ENCODE measurements at regions not wholly inside any gene's neighbourhood (a gene's known extent, or its start where the extent isn't known, plus 50 kb on each side); places are given as distances from the start of the nearest gene placed in this dataset.
"Not testable (repeated sequence)": the region's sequence is repeated elsewhere in the genome, so short reads cannot be mapped to it uniquely, and the experiment has no call there.

DNA sequence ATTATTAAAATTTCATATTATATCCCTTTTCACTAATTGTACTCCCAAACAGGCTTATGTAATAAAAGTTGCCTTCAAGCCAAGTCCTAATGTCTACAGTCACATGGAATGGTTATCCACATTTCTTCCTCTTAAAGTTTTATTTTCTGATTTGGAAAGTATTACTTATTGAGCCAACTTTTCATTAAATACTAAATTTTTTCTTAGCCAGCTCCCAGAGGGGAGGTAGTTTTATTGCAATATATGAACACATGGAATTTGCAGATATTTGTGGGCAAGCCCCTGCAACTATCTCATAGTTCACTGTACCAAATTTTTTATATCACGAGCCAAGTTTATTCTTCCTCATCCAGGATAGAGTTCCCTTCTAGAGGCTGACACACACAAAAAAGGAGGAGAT, 332.8 kb upstream of the PTGER4 start:
- no peak for DNase-seq

DNA sequence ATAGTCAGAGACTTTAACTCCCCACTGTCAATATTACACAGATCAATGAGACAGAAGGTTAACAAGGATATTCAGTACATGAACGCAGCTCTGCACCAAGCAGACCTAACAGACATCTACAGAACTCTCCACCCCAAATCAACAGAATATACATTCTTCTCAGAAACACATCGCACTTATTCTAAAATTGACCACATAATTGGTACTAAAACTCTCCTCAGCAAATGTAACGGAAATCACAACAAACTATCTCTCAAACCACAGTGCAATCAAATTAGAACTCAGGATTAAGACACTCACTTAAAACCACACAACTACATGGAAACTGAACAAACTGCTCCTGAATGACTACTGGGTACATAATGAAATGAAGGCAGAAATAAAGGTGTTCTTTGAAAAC, 341.3 kb upstream of the PTGER4 start:
- DNase-seq = not testable (repeated sequence)

DNA sequence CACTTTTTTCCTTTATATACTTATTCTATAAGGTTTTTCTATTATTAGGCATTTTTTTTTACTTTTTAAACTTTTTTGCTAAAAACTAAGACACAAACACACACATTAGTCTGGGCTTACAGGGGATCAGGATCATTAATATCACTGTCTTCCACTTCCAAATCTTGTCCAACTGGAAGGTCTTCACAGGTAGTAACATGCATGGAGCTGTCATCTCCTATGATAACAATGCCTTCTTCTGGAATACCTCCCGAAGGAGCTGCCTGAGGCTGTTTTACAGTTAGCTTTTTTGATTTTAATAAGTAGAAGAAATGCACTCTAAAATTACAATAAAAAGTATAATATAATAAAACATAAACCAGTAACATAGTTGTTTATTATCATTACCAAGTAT, 345.5 kb upstream of the PTGER4 start:
- no peak for DNase-seq

GRCh38 chr5:40333459-40334241, 346.1 kb upstream of the PTGER4 start:
- no peak for DNase-seq

GRCh38 chr5:40332970-40333369, 346.7 kb upstream of the PTGER4 start:
- DNase-seq = no peak

- no peak for DNase-seq
These were observed 348.1 kb upstream of the PTGER4 start for GRCh38 chr5:40331616-40332015.

DNA sequence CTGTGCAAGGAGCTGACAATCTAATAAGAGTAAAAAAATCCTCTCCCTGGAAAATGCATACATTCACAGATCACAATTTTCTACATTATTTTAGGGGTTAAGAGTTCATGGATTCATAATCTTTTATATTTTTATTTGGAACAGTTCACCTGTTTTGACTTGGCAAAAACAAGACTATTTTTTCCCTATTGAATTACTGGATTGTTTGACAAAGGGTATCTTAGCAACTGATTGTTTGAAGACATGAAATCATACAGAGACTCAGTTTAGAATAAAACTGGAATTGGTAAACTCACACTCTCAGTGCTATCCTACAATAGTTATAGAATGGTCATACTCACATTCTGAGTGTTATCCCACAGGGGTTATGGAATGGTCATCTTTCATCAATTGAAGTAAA, 358.2 kb upstream of the PTGER4 start:
- DNase-seq = no peak

DNA sequence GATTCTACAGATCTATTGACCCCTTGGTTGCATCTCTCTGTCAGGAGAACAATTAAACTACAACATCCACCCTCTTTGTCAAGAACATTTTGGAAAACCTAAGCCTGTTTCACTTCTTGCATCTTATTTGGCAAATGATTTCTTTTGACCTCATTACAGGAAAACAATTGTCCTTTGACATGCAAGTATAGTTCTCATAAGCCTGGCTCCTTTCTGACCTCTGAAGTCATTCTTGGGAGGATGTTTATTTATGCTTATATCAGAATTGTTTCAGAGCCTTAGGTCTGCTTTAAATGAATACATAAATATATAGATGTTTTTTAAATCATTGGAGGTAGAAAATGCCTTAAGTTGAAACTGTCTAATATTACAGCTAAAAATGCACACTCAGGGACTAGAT, 361.3 kb upstream of the PTGER4 start:
- no peak for DNase-seq

DNA sequence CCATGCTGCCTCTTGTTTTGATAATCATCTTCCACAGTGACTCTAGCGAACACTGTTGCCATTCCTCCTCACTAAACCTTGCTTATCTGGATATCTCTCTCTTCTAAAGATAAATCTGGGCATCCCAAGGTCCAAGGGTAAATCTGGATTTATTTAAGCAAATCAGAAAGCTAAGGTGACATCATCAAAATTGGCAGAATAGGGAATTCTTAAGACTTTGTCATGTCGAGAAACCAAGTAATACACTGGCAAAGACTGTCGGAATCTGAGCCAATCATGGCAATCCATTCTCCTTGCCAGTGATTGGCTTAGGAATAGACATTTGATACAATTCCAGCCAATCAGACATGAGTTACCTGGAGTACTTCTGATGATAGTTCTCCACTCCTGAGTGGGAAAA, 362.7 kb upstream of the PTGER4 start:
- DNase-seq = no peak

DNA sequence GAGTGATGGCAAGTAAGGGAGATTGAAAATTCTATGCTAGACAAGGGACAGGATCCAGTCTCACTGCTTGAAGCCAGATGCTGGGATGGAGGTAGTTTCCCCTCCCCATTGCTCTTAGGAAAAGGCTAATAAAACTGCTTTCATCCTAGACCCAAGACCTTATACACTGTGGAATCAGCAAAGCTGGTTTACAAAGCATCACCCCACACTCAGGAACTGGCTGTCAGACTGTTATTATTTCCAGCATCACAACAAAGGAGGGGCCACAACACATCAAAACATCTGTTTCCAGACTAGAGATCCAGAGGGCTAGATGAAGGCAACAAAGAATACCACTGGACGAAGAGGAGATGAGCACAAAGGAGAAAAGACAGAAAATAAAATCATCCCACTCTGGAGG, 364.6 kb upstream of the PTGER4 start:
- DNase-seq = no peak

- DNase-seq = no peak
These were observed 365.4 kb upstream of the PTGER4 start for GRCh38 chr5:40314275-40314674.

GRCh38 chr5:40312205-40312604, 367.5 kb upstream of the PTGER4 start:
- DNase-seq = no peak

GRCh38 chr5:40309851-40310250, 369.9 kb upstream of the PTGER4 start:
- no peak for DNase-seq

- DNase-seq = no peak
These were observed 370.8 kb upstream of the PTGER4 start for GRCh38 chr5:40308867-40309266.

GRCh38 chr5:40307920-40308319, 371.8 kb upstream of the PTGER4 start:
- DNase-seq = no peak

DNA sequence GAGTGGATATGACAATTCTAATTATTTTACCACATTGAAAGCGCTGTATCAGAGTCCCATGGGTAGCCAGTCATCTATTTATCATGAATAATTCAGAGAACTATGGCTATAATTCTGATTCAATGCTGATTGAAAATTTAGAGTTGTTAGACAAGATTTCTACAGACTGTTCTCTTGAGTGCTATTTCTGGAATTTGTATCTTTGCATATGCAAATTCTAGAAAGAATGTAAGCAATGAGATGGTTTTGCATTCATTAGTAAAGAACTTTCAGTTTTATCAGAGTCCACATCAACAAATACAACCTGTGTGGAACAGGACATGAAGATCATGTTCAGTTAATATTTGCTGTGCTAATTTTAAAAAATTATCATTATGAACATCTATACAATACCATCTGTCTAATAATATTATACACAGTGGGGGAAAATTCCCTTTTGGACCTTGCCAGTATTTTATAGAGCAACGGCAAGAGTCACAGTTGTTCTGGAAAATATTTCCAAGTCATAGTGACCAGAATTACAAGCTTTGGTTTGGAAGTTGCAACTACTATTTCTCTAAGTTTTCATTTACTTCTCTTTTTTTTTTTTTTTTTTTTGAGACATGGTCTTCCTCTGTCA, 372.7 kb upstream of the PTGER4 start:
- no peak for DNase-seq

- no peak for DNase-seq
These were observed 387.7 kb upstream of the PTGER4 start for GRCh38 chr5:40292006-40292405.

- no peak for DNase-seq
These were observed 388.4 kb upstream of the PTGER4 start for GRCh38 chr5:40291338-40291737.

- DNase-seq = no peak
These were observed 390.8 kb upstream of the PTGER4 start for GRCh38 chr5:40288800-40289485.

GRCh38 chr5:40284863-40285262, 394.9 kb upstream of the PTGER4 start:
- DNase-seq = no peak

GRCh38 chr5:40278881-40279280, 400.8 kb upstream of the PTGER4 start:
- DNase-seq = no peak

GRCh38 chr5:40277161-40277906, 402.4 kb upstream of the PTGER4 start:
- DNase-seq = no peak

DNA sequence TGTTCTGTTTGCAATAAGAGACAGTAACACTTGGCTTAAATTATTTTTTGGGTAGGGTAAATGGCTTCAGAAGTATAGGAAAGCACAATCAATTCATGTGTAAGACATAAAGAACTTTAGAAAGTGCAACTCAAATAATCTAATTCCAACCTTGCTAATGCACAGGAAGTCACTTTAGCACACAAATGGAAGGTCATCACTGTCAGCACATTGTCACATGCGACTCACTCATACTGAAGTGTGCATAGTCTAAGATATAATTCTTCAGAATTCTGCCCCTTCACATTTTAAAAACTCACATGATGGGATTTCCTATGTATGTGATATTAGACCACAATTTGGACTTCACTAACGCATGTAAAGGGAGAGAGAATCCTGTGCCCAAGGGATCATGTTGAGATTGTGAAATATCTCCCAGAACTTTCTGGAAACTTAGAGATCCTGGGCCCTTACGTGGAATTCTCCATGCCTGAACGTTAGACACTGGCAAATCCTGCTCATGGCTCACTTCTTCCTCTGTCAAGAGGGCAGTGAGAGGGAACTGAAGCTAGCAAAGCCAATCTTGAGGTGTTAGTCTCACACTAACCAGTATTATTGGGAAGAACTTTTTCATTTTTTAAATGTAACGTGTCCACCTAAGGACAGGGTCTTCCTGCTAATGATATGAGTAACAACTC, 403.2 kb upstream of the PTGER4 start:
- no peak for DNase-seq
